ENCODE measurements at regions not wholly inside any gene's neighbourhood (a gene's known extent, or its start where the extent isn't known, plus 50 kb on each side); places are given as distances from the start of the nearest gene placed in this dataset.

GRCh38 chr20:1829531-1829930 lies 65.7 kb upstream of the SIRPA start:
- Mint-ChIP-seq H3K27me3 (ENCODE audit: low read depth) (no peaks in the 10 kb centered on the region), H3K4me1 (peaks cover 6% of the 10 kb centered on the region), H3K4me3 (no peak overlapping the region), H3K36me3 (no peaks in the 10 kb centered on the region), H3K9me3 (no peaks in the 10 kb centered on the region), H3K27ac (no peak overlapping the region)
- POLR2A ChIA-PET = no interaction called here
- CTCF ChIA-PET = interaction anchor here (1.0 kb wide), 1 partner anchor 27 kb away, joined by 3 read pairs; no protein-coding TSS in a partner anchor
- ATAC-seq = no peak
- DNase-seq (ENCODE audit: low spot score) = no peak
- no peak for TF ChIP-seq ZNF671 (CRISPR knock-in tag; IDR thresholded peaks at IDR 0.05)
- TF ChIP-seq, protein P1, sequence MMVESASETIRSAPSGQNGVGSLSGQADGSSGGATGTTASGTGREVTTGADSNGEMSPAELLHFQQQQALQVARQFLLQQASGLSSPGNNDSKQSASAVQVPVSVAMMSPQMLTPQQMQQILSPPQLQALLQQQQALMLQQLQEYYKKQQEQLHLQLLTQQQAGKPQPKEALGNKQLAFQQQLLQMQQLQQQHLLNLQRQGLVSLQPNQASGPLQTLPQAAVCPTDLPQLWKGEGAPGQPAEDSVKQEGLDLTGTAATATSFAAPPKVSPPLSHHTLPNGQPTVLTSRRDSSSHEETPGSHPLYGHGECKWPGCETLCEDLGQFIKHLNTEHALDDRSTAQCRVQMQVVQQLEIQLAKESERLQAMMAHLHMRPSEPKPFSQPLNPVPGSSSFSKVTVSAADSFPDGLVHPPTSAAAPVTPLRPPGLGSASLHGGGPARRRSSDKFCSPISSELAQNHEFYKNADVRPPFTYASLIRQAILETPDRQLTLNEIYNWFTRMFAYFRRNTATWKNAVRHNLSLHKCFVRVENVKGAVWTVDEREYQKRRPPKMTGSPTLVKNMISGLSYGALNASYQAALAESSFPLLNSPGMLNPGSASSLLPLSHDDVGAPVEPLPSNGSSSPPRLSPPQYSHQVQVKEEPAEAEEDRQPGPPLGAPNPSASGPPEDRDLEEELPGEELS (CRISPR knock-in tag; IDR thresholded peaks at IDR 0.05) = no peak
- no peak for TF ChIP-seq ZNF219 (CRISPR knock-in tag; IDR thresholded peaks at IDR 0.05; ENCODE audit: borderline replicate concordance)
- TF ChIP-seq KAT7 (CRISPR knock-in tag; IDR thresholded peaks at IDR 0.05; ENCODE audit: borderline replicate concordance) = no peak
- no peak for TF ChIP-seq IRF2 (CRISPR knock-in tag; IDR thresholded peaks at IDR 0.05; ENCODE audit: borderline replicate concordance, low read depth)
- TF ChIP-seq NFATC4 (CRISPR knock-in tag; IDR thresholded peaks at IDR 0.05) = no peak
- TF ChIP-seq, protein P2, sequence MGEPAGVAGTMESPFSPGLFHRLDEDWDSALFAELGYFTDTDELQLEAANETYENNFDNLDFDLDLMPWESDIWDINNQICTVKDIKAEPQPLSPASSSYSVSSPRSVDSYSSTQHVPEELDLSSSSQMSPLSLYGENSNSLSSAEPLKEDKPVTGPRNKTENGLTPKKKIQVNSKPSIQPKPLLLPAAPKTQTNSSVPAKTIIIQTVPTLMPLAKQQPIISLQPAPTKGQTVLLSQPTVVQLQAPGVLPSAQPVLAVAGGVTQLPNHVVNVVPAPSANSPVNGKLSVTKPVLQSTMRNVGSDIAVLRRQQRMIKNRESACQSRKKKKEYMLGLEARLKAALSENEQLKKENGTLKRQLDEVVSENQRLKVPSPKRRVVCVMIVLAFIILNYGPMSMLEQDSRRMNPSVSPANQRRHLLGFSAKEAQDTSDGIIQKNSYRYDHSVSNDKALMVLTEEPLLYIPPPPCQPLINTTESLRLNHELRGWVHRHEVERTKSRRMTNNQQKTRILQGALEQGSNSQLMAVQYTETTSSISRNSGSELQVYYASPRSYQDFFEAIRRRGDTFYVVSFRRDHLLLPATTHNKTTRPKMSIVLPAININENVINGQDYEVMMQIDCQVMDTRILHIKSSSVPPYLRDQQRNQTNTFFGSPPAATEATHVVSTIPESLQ (CRISPR knock-in tag; IDR thresholded peaks at IDR 0.05) = no peak
- TF ChIP-seq ZNF121 (CRISPR knock-in tag; IDR thresholded peaks at IDR 0.05) = no peak
- TF ChIP-seq, protein P3, sequence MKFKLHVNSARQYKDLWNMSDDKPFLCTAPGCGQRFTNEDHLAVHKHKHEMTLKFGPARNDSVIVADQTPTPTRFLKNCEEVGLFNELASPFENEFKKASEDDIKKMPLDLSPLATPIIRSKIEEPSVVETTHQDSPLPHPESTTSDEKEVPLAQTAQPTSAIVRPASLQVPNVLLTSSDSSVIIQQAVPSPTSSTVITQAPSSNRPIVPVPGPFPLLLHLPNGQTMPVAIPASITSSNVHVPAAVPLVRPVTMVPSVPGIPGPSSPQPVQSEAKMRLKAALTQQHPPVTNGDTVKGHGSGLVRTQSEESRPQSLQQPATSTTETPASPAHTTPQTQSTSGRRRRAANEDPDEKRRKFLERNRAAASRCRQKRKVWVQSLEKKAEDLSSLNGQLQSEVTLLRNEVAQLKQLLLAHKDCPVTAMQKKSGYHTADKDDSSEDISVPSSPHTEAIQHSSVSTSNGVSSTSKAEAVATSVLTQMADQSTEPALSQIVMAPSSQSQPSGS (CRISPR knock-in tag; IDR thresholded peaks at IDR 0.05; ENCODE audit: borderline replicate concordance, low read depth) = no peak
- TF ChIP-seq ZSCAN18 (CRISPR knock-in tag; IDR thresholded peaks at IDR 0.05) = no peak
- TF ChIP-seq OVOL2 (CRISPR knock-in tag; IDR thresholded peaks at IDR 0.05; ENCODE audit: borderline replicate concordance) = no peak
- TF ChIP-seq ZNF317 (CRISPR knock-in tag; IDR thresholded peaks at IDR 0.05; ENCODE audit: borderline replicate concordance, low read depth) = no peak
- no peak for TF ChIP-seq ZNF263 (CRISPR knock-in tag; IDR thresholded peaks at IDR 0.05; ENCODE audit: low read depth)

GRCh38 chr20:1828786-1829131 lies 66.4 kb upstream of the SIRPA start:
- Mint-ChIP-seq H3K36me3 (no peaks in the 10 kb centered on the region), H3K27me3 (ENCODE audit: low read depth) (no peaks in the 10 kb centered on the region), H3K9me3 (no peaks in the 10 kb centered on the region), H3K27ac (no peak overlapping the region), H3K4me3 (no peak overlapping the region), H3K4me1 (peaks cover 6% of the 10 kb centered on the region)
- TF ChIP-seq JUN (CRISPR knock-in tag; IDR thresholded peaks at IDR 0.05) (no peak), SMAD4 (CRISPR knock-in tag; IDR thresholded peaks at IDR 0.05) (no peak), USF1 (CRISPR knock-in tag; IDR thresholded peaks at IDR 0.05) (no peak), E2F5 (CRISPR knock-in tag; IDR thresholded peaks at IDR 0.05) (no peak), JAZF1 (CRISPR knock-in tag; IDR thresholded peaks at IDR 0.05) (no peak)
- ATAC-seq (no peak), DNase-seq (ENCODE audit: low spot score) (no peak)
- CTCF ChIA-PET = interaction anchor here (1.0 kb wide), 1 partner anchor 26 kb away, joined by 3 read pairs; no protein-coding TSS in a partner anchor
- POLR2A ChIA-PET = no interaction called here

Measured in WTC11 (cell line).